ENCODE measurements at regions not wholly inside any gene's neighbourhood (a gene's known extent, or its start where the extent isn't known, plus 50 kb on each side); places are given as distances from the start of the nearest gene placed in this dataset.

DNA sequence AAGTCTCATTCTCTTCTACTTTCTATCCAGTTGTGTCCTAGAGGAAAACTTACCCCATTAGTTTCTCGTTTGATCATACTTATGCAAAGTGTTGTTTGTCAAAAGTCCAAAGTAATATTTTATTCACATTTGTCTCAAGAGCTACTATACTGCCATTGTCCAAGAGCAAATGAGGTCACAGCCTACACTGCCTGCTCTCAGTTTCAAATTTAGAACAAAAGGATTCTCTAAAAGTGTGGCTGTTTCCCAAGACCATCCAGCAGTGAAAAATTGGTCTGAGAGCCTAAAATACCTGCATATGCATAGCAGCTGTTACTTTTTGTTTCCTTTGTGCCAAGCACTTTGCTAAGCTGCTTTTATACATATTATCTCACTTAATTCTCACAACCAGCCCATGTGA lies 439.5 kb upstream of the NFE2L3 start:
- TF ChIP-seq CTCF (IDR thresholded peaks at IDR 0.05; ENCODE audit: low read depth, low read length) (no peak), EZH2phosphoT487 (IDR thresholded peaks at IDR 0.05; ENCODE audit: low read depth) (no peak)

Measured in OCI-LY3 (cell line).